GM21529 (cell line): ENCODE measurements at regions not wholly inside any gene's neighbourhood (a gene's known extent, or its start where the extent isn't known, plus 50 kb on each side); places are given as distances from the start of the nearest gene placed in this dataset.
"Not testable (repeated sequence)": the region's sequence is repeated elsewhere in the genome, so short reads cannot be mapped to it uniquely, and the experiment has no call there.

Experiments
- ATAC-seq: cut with Tn5 transposase; IDR thresholded peaks from one replicate; pipeline ENCODE4 v1.9.1; 2021; ENCODE audit not compliant: unreplicated experiment

GRCh38 chr7:46290374-46291049 lies 369.4 kb upstream of the IGFBP3 start:
- ATAC-seq: peak; percentile 13

- ATAC-seq: no peak
Observed at GRCh38 chr7:46288861-46289260, 367.8 kb upstream of the IGFBP3 start.

- no peak for ATAC-seq
Observed at GRCh38 chr7:46288010-46288409, 366.9 kb upstream of the IGFBP3 start.

DNA sequence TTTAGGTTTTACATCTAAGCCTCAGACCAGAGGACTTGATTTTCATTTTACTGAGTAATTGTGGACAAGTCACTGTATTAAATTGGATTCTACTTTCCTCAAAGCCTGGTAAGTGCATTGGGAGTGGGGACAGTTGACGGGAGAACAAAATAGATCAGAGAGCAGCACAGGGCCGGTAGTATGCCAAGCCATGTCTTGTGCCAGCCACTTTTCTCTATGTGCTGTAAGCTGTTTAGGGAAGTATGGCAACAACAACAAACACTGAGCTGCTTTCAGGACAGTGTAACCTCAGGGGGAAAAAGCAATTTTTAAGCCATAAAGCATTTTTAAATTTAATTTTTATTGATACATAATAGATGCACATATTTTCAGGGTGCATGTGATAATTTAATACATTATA lies 365.9 kb upstream of the IGFBP3 start:
- no peak for ATAC-seq

DNA sequence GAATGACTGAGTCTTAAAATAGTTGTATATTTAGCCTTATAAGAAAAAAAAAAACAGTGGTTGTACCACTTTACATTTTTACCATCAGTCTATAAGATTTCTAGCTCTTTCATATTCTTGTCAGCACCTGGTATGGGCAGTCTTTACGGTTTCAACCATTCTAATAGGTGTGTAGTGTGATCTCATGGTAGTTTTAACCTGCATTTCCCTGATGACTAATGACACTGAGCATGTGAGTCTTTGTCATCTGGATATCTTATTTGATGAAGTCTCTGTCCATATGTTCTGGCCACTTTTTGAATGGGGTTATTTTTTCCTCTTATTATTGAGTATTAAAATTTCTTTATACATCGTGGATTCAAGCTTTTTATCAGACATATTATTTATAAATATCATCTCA lies 365.3 kb upstream of the IGFBP3 start:
- no peak for ATAC-seq

- ATAC-seq: no peak
Observed at GRCh38 chr7:46285878-46286277, 364.8 kb upstream of the IGFBP3 start.

GRCh38 chr7:46283852-46284251 lies 362.8 kb upstream of the IGFBP3 start:
- ATAC-seq: no peak

- ATAC-seq: no peak
Observed at GRCh38 chr7:46282155-46282554, 361.1 kb upstream of the IGFBP3 start.

- ATAC-seq: no peak
Observed at GRCh38 chr7:46281071-46281470, 360.0 kb upstream of the IGFBP3 start.

GRCh38 chr7:46279290-46279689 lies 358.2 kb upstream of the IGFBP3 start:
- no peak for ATAC-seq

- ATAC-seq: no peak
Observed at GRCh38 chr7:46264646-46265045, 343.6 kb upstream of the IGFBP3 start.

GRCh38 chr7:46261638-46262037 lies 340.6 kb upstream of the IGFBP3 start:
- not testable (repeated sequence) for ATAC-seq

GRCh38 chr7:46259947-46260346 lies 338.9 kb upstream of the IGFBP3 start:
- no peak for ATAC-seq

DNA sequence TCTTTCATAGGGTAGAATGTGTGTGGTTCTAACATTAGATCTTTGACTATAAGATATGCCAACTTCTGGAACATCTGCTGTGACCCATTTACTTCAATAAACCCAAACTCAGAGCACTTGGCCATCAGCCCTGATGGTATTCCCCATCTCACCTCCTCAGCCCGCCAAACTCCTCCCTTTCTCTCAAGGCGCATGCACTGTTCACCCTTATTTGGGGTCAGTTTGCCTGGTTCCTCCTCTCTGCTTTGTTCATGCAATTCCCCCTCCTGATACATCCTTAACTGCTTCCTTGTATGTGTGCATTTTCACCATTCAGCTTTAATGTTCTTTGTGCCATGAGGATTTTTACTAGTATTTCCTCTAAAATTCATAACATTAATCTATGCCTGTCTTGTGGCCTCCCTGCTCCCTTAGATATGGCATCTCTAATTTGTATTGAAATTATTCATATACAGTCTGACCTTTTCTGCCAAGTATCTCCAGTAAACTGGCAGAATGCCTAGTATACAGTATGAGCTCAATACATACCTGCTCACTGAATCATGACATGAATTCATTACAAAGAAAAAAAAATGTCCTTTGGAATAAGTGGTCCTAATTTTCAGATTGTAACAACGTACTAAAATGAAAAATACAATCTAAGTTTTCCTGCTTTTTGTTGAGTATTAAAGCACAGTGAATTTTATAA lies 336.8 kb upstream of the IGFBP3 start:
- no peak for ATAC-seq

GRCh38 chr7:46256870-46257661 lies 336.0 kb upstream of the IGFBP3 start:
- ATAC-seq: no peak

DNA sequence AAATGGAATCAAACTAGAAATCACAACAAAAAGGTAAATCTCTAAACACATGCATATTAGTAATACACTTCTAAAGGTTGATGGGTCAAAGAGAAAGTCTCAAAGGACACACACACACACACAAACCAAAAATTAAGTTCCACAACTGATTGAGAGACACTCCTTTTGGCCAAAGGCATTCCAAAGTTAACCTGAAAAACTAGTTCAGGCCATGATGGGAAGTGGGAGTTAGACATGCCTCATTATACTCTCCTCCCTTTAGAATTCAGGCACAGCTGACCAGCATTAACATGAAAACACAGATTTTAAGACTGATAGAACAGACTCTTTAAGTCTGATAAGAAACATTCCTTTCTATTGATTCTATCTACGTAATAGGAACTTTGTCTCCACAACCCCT lies 332.4 kb upstream of the IGFBP3 start:
- ATAC-seq: no peak

DNA sequence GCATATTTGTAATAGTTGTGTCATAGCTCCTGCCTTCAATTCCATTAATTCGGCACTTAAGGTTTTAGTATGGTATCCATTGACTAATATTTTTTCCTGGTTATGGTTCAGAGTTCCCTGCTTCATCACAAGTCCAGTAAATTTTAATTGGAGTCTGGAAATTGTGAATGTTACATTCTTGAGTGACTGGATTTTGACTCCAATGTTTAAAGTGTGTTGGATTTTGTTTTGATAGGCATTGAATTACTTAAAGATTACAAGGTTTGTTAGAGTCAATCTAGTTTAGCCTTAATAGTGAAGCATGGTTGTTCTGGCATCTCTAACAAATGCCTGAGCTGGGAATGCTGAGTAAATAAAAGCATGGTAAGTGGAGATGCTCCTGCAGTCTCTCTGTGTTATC lies 326.6 kb upstream of the IGFBP3 start:
- no peak for ATAC-seq

- no peak for ATAC-seq
Observed at GRCh38 chr7:46245586-46246111, 324.6 kb upstream of the IGFBP3 start.

DNA sequence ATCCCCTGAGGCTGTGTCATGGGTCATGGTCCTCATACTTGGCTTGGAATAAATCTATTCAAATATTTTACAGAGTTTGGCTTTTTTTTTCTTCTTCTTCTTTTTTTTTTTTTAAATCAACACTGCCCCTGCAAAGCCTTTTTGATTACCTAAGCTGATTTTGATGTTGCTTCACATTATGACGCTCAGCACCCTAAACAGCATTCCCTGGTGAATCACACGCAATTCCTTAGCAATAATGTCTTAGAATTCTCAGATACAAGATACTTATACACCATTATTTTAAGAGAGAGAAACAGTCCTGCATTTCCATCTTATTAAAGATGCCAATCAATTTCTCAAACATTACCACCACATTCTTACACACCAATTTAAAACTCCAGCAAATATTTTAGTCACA lies 323.7 kb upstream of the IGFBP3 start:
- ATAC-seq: no peak

- no peak for ATAC-seq
Observed at GRCh38 chr7:46243406-46243805, 322.3 kb upstream of the IGFBP3 start.

- ATAC-seq: no peak
Observed at GRCh38 chr7:46239846-46240245, 318.8 kb upstream of the IGFBP3 start.

DNA sequence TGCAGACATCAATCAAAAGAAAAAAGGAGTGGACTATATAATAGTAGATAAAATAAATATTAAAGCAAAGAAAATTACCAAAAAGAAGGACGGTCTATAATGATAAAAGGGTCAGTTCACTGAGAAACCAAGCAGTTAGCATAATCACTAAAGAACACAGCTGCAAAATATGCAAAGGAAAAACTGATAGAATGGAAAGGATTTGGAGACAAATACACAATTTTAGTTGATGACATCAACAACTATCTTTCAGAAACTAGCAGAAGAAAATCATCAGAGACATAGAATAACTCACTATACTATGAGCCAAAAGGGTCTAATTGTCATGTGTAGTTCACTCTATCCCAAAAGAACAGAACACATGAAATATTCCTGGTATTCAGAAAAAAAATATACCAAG lies 316.4 kb upstream of the IGFBP3 start:
- ATAC-seq: no peak
